H9 (cell line): ENCODE measurements at regions not wholly inside any gene's neighbourhood (a gene's known extent, or its start where the extent isn't known, plus 50 kb on each side); places are given as distances from the start of the nearest gene placed in this dataset.

Experiments
- DNase-seq: peaks from one replicate; pipeline ENCODE4 v3.0.0-alpha.2; 2017
- H2AFZ ChIP-seq: one replicate; pipeline ENCODE4 v1.6.1; 2013; ENCODE audit warnings: mild to moderate bottlenecking, low read length, control low read depth, moderate library complexity
- H2AK5ac ChIP-seq: 2 replicates; pipeline ENCODE4 v1.6.1; 2013; ENCODE audit warnings: low read length, control low read depth, mixed read lengths; ENCODE audit not compliant: insufficient read length
- H2BK120ac ChIP-seq: one replicate; pipeline ENCODE4 v1.6.1; 2013; ENCODE audit warnings: low read depth, mild to moderate bottlenecking, low read length, control low read depth, inconsistent platforms; ENCODE audit not compliant: poor library complexity, severe bottlenecking
- H2BK12ac ChIP-seq: 2 replicates; pipeline ENCODE4 v1.6.1; 2013; ENCODE audit warnings: low read length, control low read depth, mixed read lengths, low read depth; ENCODE audit not compliant: insufficient read length
- H2BK15ac ChIP-seq: 2 replicates; pipeline ENCODE4 v1.6.1; 2013; ENCODE audit warnings: low read depth, low read length, control low read depth
- H2BK20ac ChIP-seq: one replicate; pipeline ENCODE4 v1.6.1; 2013; ENCODE audit warnings: low read depth, mild to moderate bottlenecking, low read length, control low read depth, inconsistent platforms; ENCODE audit not compliant: poor library complexity, severe bottlenecking
- H2BK5ac ChIP-seq: 2 replicates; pipeline ENCODE4 v1.6.1; 2013; ENCODE audit warnings: low read length, control low read depth, mixed read lengths; ENCODE audit not compliant: insufficient read length
- H3K14ac ChIP-seq: 2 replicates; pipeline ENCODE4 v1.6.1; 2013; ENCODE audit warnings: low read length, control low read depth; ENCODE audit not compliant: insufficient read depth
- H3K18ac ChIP-seq: 2 replicates; pipeline ENCODE4 v1.6.1; 2013; ENCODE audit warnings: low read depth, mild to moderate bottlenecking, mixed read lengths, low read length, control low read depth; ENCODE audit not compliant: insufficient read length
- H3K23ac ChIP-seq: 2 replicates; pipeline ENCODE4 v1.6.1; 2013; ENCODE audit warnings: low read length, control low read depth, mixed read lengths, low read depth; ENCODE audit not compliant: insufficient read length
- H3K23me2 ChIP-seq: 2 replicates; pipeline ENCODE4 v1.6.1; 2013; ENCODE audit warnings: low read depth, mild to moderate bottlenecking, mixed read lengths, low read length, control low read depth; ENCODE audit not compliant: insufficient read length, poor library complexity, severe bottlenecking
- H3K27ac ChIP-seq: 2 replicates; pipeline ENCODE4 v1.5.1; 2013; ENCODE audit warnings: low read length, control low read depth, mixed read lengths, low read depth; ENCODE audit not compliant: insufficient read length
- H3K27me3 ChIP-seq: 2 replicates; pipeline ENCODE4 v1.6.1; 2013; ENCODE audit warnings: low read length, control low read depth, inconsistent platforms; ENCODE audit not compliant: insufficient read depth
- H3K4ac ChIP-seq: 2 replicates; pipeline ENCODE4 v1.6.1; 2013; ENCODE audit warnings: low read depth, mild to moderate bottlenecking, control low read depth, inconsistent platforms, low read length, moderate library complexity
- H3K4me1 ChIP-seq: 2 replicates; pipeline ENCODE4 v1.6.1; 2013; ENCODE audit warnings: low read length, control low read depth, inconsistent platforms; ENCODE audit not compliant: insufficient read depth
- H3K4me2 ChIP-seq: 2 replicates; pipeline ENCODE4 v1.6.1; 2013; ENCODE audit warnings: low read length, control low read depth, mixed read lengths; ENCODE audit not compliant: insufficient read length, insufficient read depth
- H3K56ac ChIP-seq: 2 replicates; pipeline ENCODE4 v1.6.1; 2013; ENCODE audit warnings: low read depth, mild to moderate bottlenecking, mixed read lengths, low read length, control low read depth; ENCODE audit not compliant: insufficient read length
- H3K79me1 ChIP-seq: 2 replicates; pipeline ENCODE4 v1.6.1; 2013; ENCODE audit warnings: low read depth, mild to moderate bottlenecking, moderate library complexity, low read length, control low read depth, inconsistent platforms; ENCODE audit not compliant: insufficient read depth, poor library complexity, severe bottlenecking
- H3K79me2 ChIP-seq: 2 replicates; pipeline ENCODE4 v1.6.1; 2013; ENCODE audit warnings: low read length, control low read depth, inconsistent platforms; ENCODE audit not compliant: insufficient read depth
- H3K9ac ChIP-seq: 2 replicates; pipeline ENCODE4 v1.6.1; 2013; ENCODE audit warnings: low read length, control low read depth, mixed read lengths; ENCODE audit not compliant: insufficient read length; ENCODE audit errors: extremely low read depth
- H3K9me3 ChIP-seq: one replicate; pipeline ENCODE4 v1.6.1; 2013; ENCODE audit warnings: low read depth, low read length, inconsistent platforms; ENCODE audit not compliant: control insufficient read depth
- H3T11ph ChIP-seq: one replicate; pipeline ENCODE4 v1.6.1; 2013; ENCODE audit warnings: mild to moderate bottlenecking, low read length, control low read depth, inconsistent platforms
- H4K20me1 ChIP-seq: one replicate; pipeline ENCODE4 v1.6.1; 2013; ENCODE audit not compliant: control insufficient read depth, insufficient read length, insufficient read depth
- H4K5ac ChIP-seq: 2 replicates; pipeline ENCODE4 v1.6.1; 2013; ENCODE audit warnings: low read depth, mild to moderate bottlenecking, mixed read lengths, low read length, control low read depth; ENCODE audit not compliant: insufficient read length
- H4K8ac ChIP-seq: replicated peaks from 2 replicates; pipeline ENCODE4 v1.6.1; 2013; ENCODE audit warnings: low read length, control low read depth, mixed read lengths, low read depth; ENCODE audit not compliant: insufficient read length
- H4K91ac ChIP-seq: 2 replicates; pipeline ENCODE4 v1.6.1; 2013; ENCODE audit warnings: low read depth, mild to moderate bottlenecking, moderate library complexity, mixed read lengths, low read length, control low read depth; ENCODE audit not compliant: insufficient read length
- H3K27ac Mint-ChIP-seq, 3 experiments: 2 replicates in 2 of 3; 3 replicates in 1 of 3; pipeline ENCODE4 v1.8.0; 2020 to 2021; ENCODE audit warnings: mixed read lengths in 3 of 3, mild to moderate bottlenecking in 1 of 3, moderate library complexity in 1 of 3
- H3K27me3 Mint-ChIP-seq: 2 replicates; pipeline ENCODE4 v1.8.0; 2021; ENCODE audit warnings: low read depth, mild to moderate bottlenecking, moderate library complexity, mixed read lengths
- H3K36me3 Mint-ChIP-seq, 3 experiments: 2 replicates in 2 of 3; 3 replicates in 1 of 3; pipeline ENCODE4 v1.8.0; 2020 to 2021; ENCODE audit warnings: low read depth in 3 of 3, mixed read lengths in 3 of 3; ENCODE audit not compliant: insufficient read depth in 1 of 3
- H3K4me1 Mint-ChIP-seq, 2 experiments: 2 replicates each; pipeline ENCODE4 v1.8.0; 2020; ENCODE audit warnings: mixed read lengths in 2 of 2
- H3K4me3 Mint-ChIP-seq, 2 experiments: 2 replicates in 1 of 2; 3 replicates in 1 of 2; pipeline ENCODE4 v1.8.0; 2020 to 2021; ENCODE audit warnings: mild to moderate bottlenecking in 2 of 2, mixed read lengths in 2 of 2, moderate library complexity in 1 of 2
- H3K9me3 Mint-ChIP-seq, 2 experiments: 2 replicates in 1 of 2; 3 replicates in 1 of 2; pipeline ENCODE4 v1.8.0; 2020; ENCODE audit warnings: mild to moderate bottlenecking in 2 of 2, mixed read lengths in 2 of 2, moderate library complexity in 1 of 2
- CTCF ChIP-seq: fragments of 200-600 bp; sonication (generic); conservative IDR thresholded peaks from 3 replicates; pipeline ENCODE4 v1.8.0; 2021; ENCODE audit warnings: antibody characterized with exemption, mild to moderate bottlenecking
- WGBS: extraction: QIAGEN DNeasy Blood & Tissue Kit; methylation state at CpG from one replicate; pipeline ENCODE4 v1.1.7; 2013; ENCODE audit warnings: missing lambda C conversion rate, low lambda C conversion rate, mixed read lengths; ENCODE audit not compliant: insufficient read length; ENCODE audit errors: extremely low coverage; 5-methylcytosine and 5-hydroxymethylcytosine counted together

GRCh38 chr4:26085551-26085950 lies 171.5 kb downstream of the SMIM20 start:
- Histone ChIP-seq H3K27ac (no peak overlapping the region), H2BK5ac (no peak overlapping the region), H3K14ac (no peak overlapping the region), H2BK15ac (no peak overlapping the region), H3T11ph (no peak overlapping the region), H3K4ac (no peak overlapping the region), H3K18ac (no peak overlapping the region), H3K79me1 (no peaks in the 10 kb centered on the region), H3K27me3 (no peaks in the 10 kb centered on the region), H3K79me2 (no peaks in the 10 kb centered on the region), H3K4me1 (0 out of 2 replicates have a peak, but pooled peaks cover 2% of the 10 kb centered on the region), H2BK12ac (no peak overlapping the region), H3K23ac (no peak overlapping the region), H3K9me3 (no peaks in the 10 kb centered on the region), H4K8ac (no peak overlapping the region), H2BK120ac (no peak overlapping the region), H3K9ac (no peak overlapping the region), H2AK5ac (no peak overlapping the region), H4K91ac (no peak overlapping the region), H4K5ac (no peak overlapping the region), H4K20me1 (no peaks in the 10 kb centered on the region), H3K56ac (no peak overlapping the region), H3K23me2 (no peaks in the 10 kb centered on the region), H2BK20ac (no peak overlapping the region), H2AFZ (no peak overlapping the region), H3K4me2 (no peak overlapping the region)
- no peak overlapping the region for H3K27ac Mint-ChIP-seq
- WGBS: no CpG with 5 or more reads among the region's 3 CpGs
- H3K9me3 Mint-ChIP-seq: peaks cover 9% of the 10 kb centered on the region in 2 experiments
- no peak for TF ChIP-seq CTCF
- no peak for DNase-seq
- peaks cover 9 to 13% of the 10 kb centered on the region in 2 experiments for H3K4me1 Mint-ChIP-seq
- peaks cover under 1 to 6% (median 2%) of the 10 kb centered on the region in 3 experiments; a peak in 5 of 7 replicates for H3K36me3 Mint-ChIP-seq
- no peak overlapping the region for H3K4me3 Mint-ChIP-seq
- H3K27me3 Mint-ChIP-seq: no peaks in the 10 kb centered on the region
